Nephron (organoid): ENCODE measurements at regions not wholly inside any gene's neighbourhood (a gene's known extent, or its start where the extent isn't known, plus 50 kb on each side); places are given as distances from the start of the nearest gene placed in this dataset.
"Not testable (repeated sequence)": the region's sequence is repeated elsewhere in the genome, so short reads cannot be mapped to it uniquely, and the experiment has no call there.

Experiments used
- H3K27ac Mint-ChIP-seq, 3 experiments: 2 replicates each; pipeline ENCODE4 v1.8.0; 2020; ENCODE audit warnings: mixed read lengths in 3 of 3, mild to moderate bottlenecking in 2 of 3, moderate library complexity in 1 of 3
- H3K27me3 Mint-ChIP-seq: 2 replicates; pipeline ENCODE4 v1.8.0; 2021; ENCODE audit warnings: low read depth, mild to moderate bottlenecking, moderate library complexity, mixed read lengths
- H3K36me3 Mint-ChIP-seq: 2 replicates; pipeline ENCODE4 v1.8.0; 2020; ENCODE audit warnings: low read depth, mixed read lengths
- H3K4me1 Mint-ChIP-seq: 2 replicates; pipeline ENCODE4 v1.8.0; 2020; ENCODE audit warnings: mixed read lengths
- H3K4me3 Mint-ChIP-seq, 3 experiments: 2 replicates each; pipeline ENCODE4 v1.8.0; 2020; ENCODE audit warnings: mild to moderate bottlenecking in 3 of 3, mixed read lengths in 3 of 3, moderate library complexity in 2 of 3
- H3K9me3 Mint-ChIP-seq: 2 replicates; pipeline ENCODE4 v1.8.0; 2020; ENCODE audit warnings: mixed read lengths
- TF ChIP-seq, protein P1 (sequence below), 3 experiments: fragments of 200-600 bp; sonication (generic); IDR thresholded peaks; one replicate each; pipeline ENCODE4 v1.5.0; 2021; ENCODE audit warnings: antibody characterized with exemption in 3 of 3; ENCODE audit not compliant: unreplicated experiment in 3 of 3

DNA sequence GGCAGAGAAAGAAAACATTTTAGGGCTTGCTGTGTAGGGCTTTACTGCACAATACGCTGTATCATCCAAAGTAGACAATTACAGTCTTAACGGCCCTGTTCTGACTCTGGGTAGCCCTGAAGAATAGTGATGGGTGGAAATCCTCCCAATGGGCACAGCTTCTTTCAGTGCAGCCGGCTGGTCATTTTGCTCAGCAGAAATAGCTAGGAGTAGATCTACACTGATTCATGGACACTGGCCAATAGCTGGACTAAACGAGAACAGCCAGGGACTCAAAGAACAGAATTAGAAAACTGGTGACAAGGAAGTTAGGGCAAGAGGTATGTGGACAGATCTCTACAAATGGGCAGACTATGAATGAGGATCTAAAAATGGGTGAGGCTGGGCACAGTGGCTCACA is 69.3 kb downstream of the IARS1 start:
- H3K36me3 Mint-ChIP-seq, result peaks cover 78% of the 10 kb centered on the region
- H3K27ac Mint-ChIP-seq, result no peak overlapping the region
- no peaks in the 10 kb centered on the region for H3K27me3 Mint-ChIP-seq
- TF ChIP-seq, protein P1, sequence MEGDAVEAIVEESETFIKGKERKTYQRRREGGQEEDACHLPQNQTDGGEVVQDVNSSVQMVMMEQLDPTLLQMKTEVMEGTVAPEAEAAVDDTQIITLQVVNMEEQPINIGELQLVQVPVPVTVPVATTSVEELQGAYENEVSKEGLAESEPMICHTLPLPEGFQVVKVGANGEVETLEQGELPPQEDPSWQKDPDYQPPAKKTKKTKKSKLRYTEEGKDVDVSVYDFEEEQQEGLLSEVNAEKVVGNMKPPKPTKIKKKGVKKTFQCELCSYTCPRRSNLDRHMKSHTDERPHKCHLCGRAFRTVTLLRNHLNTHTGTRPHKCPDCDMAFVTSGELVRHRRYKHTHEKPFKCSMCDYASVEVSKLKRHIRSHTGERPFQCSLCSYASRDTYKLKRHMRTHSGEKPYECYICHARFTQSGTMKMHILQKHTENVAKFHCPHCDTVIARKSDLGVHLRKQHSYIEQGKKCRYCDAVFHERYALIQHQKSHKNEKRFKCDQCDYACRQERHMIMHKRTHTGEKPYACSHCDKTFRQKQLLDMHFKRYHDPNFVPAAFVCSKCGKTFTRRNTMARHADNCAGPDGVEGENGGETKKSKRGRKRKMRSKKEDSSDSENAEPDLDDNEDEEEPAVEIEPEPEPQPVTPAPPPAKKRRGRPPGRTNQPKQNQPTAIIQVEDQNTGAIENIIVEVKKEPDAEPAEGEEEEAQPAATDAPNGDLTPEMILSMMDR (IDR thresholded peaks at IDR 0.05; ENCODE audit: unreplicated experiment in 3 of 3), result no peak
- no peak overlapping the region for H3K4me3 Mint-ChIP-seq
- peaks cover 10% of the 10 kb centered on the region for H3K9me3 Mint-ChIP-seq
- no peaks in the 10 kb centered on the region for H3K4me1 Mint-ChIP-seq

DNA sequence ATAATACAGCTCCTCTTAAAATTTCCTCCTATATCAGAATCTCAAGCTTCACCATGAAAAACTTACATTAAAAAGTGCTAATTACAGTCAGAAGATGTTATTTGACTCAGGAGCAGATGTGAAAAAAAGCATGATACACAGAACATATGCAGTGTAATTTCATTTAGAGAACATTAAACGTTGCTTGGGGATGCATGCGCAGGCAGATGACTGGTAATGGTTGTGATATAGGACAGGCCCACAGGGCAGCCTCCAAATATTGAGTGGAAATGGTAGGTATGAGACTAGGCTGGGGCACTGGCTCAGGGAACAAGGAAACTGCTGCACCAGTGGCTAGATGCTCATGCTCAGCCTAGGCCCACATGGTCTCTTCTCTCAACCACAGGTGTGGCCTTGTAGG is 69.7 kb downstream of the IARS1 start:
- no peak overlapping the region for H3K27ac Mint-ChIP-seq
- H3K36me3 Mint-ChIP-seq, result peaks cover 78% of the 10 kb centered on the region
- TF ChIP-seq, protein P1 (IDR thresholded peaks at IDR 0.05; ENCODE audit: unreplicated experiment in 3 of 3), result no peak
- H3K9me3 Mint-ChIP-seq, result peaks cover 10% of the 10 kb centered on the region
- H3K4me1 Mint-ChIP-seq, result no peaks in the 10 kb centered on the region
- no peak overlapping the region for H3K4me3 Mint-ChIP-seq
- H3K27me3 Mint-ChIP-seq, result no peaks in the 10 kb centered on the region

DNA sequence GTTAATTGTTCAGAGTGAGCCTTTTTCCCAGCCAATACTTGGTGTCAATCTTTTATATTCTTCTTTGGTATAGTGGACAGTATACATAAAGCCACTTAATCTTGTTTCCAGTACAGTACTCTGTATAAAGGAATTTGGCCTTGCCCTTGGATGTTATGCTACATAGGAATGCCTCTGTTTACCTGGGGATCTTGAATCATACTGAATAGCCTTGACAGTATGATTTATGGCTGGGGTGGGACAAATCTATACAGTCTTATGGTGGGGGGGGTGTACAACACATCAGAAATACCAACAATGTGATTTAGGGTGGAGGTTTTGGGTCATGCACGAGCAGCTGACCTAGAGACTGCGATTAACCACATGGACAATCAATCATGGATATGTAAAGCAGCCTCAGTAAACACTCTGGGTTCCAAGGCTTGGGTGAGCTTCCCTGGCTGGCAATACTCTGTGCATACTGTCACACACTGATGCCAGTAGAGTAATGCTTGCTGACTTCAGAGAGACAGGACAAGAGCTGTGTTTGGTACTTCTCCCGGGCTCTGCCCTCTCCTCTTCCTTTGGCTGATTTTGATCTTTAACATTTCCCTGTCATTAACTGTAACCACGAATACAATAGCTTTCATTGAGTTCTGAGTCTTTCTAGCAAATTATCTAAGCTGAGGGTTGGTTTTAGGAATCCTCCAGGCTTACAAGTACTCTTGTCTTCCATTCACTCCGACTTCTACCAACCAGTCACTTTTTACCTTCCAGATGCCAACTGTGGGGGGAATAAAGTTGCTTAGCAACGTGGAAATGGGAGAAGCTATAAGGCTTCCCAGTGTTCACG is 84.6 kb downstream of the IARS1 start:
- TF ChIP-seq, protein P1 (IDR thresholded peaks at IDR 0.05; ENCODE audit: unreplicated experiment in 3 of 3), result no peak
- H3K4me1 Mint-ChIP-seq, result no peaks in the 10 kb centered on the region
- H3K9me3 Mint-ChIP-seq, result peaks cover 3% of the 10 kb centered on the region
- no peaks in the 10 kb centered on the region for H3K27me3 Mint-ChIP-seq
- peaks cover 69% of the 10 kb centered on the region for H3K36me3 Mint-ChIP-seq
- no peak overlapping the region for H3K4me3 Mint-ChIP-seq
- H3K27ac Mint-ChIP-seq, result no peak overlapping the region

DNA sequence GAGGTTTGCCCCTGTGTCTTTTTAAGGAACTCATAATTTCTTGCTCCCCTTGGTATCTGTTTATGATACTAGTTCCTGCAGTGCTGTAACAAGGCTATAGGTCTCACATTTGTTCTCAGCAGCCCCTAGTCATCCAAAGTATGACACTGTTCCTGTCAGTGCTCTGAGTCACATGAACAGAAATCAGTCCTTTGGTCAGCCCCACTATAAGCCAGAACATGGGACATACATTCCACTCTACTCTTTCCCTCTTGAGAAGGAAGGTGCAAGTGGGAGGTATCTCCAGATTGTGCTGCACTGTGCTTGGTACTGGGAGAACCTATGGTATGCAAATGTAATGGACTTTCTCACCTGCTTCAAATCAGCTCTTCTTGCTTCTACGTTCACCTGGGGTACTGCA is 87.0 kb downstream of the IARS1 start:
- TF ChIP-seq, protein P1 (IDR thresholded peaks at IDR 0.05; ENCODE audit: unreplicated experiment in 3 of 3), result no peak
- H3K4me3 Mint-ChIP-seq, result no peak overlapping the region
- no peak overlapping the region for H3K27ac Mint-ChIP-seq
- H3K4me1 Mint-ChIP-seq, result no peaks in the 10 kb centered on the region
- peaks cover 3% of the 10 kb centered on the region for H3K9me3 Mint-ChIP-seq
- H3K27me3 Mint-ChIP-seq, result no peaks in the 10 kb centered on the region
- peaks cover 46% of the 10 kb centered on the region for H3K36me3 Mint-ChIP-seq

DNA sequence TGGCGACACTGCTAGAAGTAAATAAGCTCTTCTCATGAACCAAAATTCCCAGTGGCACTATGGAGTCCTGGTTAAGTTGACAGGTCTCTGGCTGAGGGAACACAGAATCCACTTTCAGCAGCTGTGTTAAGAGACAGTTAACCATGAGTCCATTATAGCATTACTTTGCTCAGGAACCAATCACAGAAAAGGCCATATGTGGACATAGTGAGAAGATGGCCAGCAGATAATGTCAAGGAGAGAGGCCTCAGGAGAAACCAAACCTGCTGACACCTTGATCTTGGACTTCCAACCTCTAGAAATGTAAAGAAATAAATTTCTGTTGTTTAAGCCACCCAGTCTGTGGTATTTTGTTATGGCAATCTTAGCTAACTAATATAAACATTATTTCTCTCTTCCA is 88.7 kb upstream of the SPTLC1 start:
- peaks cover 21% of the 10 kb centered on the region for H3K36me3 Mint-ChIP-seq
- H3K27me3 Mint-ChIP-seq, H3K9me3 Mint-ChIP-seq, H3K27ac Mint-ChIP-seq, H3K4me3 Mint-ChIP-seq, H3K4me1 Mint-ChIP-seq: not testable (repeated sequence)

DNA sequence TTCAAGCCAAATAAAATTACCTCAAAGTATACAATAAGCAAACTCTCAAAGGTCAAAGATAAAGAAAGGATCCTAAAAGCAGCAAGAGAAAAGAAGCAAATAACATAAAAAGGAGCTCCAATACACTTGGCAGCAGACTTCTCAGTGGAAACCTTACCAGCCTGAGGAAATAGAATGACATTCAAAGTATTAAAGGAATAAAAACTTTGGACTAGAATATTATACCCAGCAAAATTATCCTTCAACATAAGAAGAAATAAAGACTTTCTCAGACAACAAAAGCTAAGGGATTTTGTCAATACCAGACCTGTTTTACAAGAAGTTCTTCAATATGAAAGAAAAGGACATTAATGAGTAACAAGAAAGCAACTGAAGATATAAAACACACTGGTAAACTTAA is 83.0 kb upstream of the SPTLC1 start:
- H3K27ac Mint-ChIP-seq, H3K4me3 Mint-ChIP-seq, H3K4me1 Mint-ChIP-seq, H3K36me3 Mint-ChIP-seq, H3K27me3 Mint-ChIP-seq: not testable (repeated sequence)
- peaks cover 28% of the 10 kb centered on the region for H3K9me3 Mint-ChIP-seq

DNA sequence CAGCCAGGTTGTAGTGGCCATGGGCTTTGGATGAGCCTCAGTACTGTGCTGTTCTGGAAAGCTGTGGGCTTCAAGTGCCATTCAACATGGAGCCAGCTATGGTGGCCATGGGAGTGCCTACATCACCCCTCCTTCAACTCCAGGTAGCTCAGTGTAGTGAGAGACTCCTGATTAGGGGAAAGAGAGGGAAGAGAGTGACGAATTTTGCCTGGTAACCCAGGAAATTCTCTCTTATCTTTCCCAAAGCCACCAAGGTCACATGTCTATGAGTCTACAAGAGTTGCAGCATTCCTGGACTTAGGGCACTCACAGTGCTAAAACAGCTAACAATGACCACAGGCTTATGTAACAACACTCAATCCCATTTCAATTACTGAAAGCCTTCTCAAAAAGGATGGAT is 81.7 kb upstream of the SPTLC1 start:
- Mint-ChIP-seq H3K4me1 (no peaks in the 10 kb centered on the region), H3K9me3 (peaks cover 28% of the 10 kb centered on the region), H3K4me3 (no peak overlapping the region), H3K36me3 (no peaks in the 10 kb centered on the region), H3K27me3 (no peaks in the 10 kb centered on the region), H3K27ac (no peak overlapping the region)
- TF ChIP-seq, protein P1 (IDR thresholded peaks at IDR 0.05; ENCODE audit: unreplicated experiment in 3 of 3), result no peak
